Activated CD4-positive, alpha-beta T cell treated with anti-CD3 and anti-CD28 coated beads for 36 hours (primary cell): ENCODE measurements at regions not wholly inside any gene's neighbourhood (a gene's known extent, or its start where the extent isn't known, plus 50 kb on each side); places are given as distances from the start of the nearest gene placed in this dataset.

Experiments used
- ATAC-seq: fragments of 200-7000 bp; cut with Tn5 transposase; one replicate; pipeline ENCODE4 v1.10.0; 2021; ENCODE audit warnings: mild to moderate bottlenecking, moderate library complexity
- CTCF ChIA-PET: fragments of 350-600 bp; sonication (Branson Sonifier 250); formaldehyde crosslinking; loops from one replicate; lab custom pipeline; 2021; ENCODE audit warnings: antibody characterized with exemption; lab: Charles Lee
- POLR2A ChIA-PET: fragments of 350-600 bp; sonication (Branson Sonifier 250); formaldehyde crosslinking; loops from one replicate; lab custom pipeline; 2021; ENCODE audit warnings: antibody characterized with exemption, inconsistent platforms; lab: Charles Lee
- DNase-seq: peaks from one replicate; pipeline ENCODE4 v3.0.0-alpha.2; 2020
- H3K27ac Mint-ChIP-seq: one replicate; pipeline ENCODE4 v1.8.0; 2021; ENCODE audit warnings: mixed read lengths
- H3K27me3 Mint-ChIP-seq: one replicate; pipeline ENCODE4 v1.8.0; 2021; ENCODE audit warnings: mixed read lengths
- H3K36me3 Mint-ChIP-seq: one replicate; pipeline ENCODE4 v1.8.0; 2021; ENCODE audit warnings: low read depth, mixed read lengths
- H3K4me1 Mint-ChIP-seq: one replicate; pipeline ENCODE4 v1.8.0; 2021; ENCODE audit warnings: mixed read lengths
- H3K4me3 Mint-ChIP-seq: one replicate; pipeline ENCODE4 v1.8.0; 2021; ENCODE audit warnings: mild to moderate bottlenecking, moderate library complexity, mixed read lengths
- H3K9me3 Mint-ChIP-seq: one replicate; pipeline ENCODE4 v1.8.0; 2021; ENCODE audit warnings: low read depth, mixed read lengths
- intact Hi-C, 2 experiments: fragments of 100-400 bp; cut with DNase I in 1 of 2; cut with micrococcal nuclease in 1 of 2; formaldehyde crosslinking; loops; one replicate each; pipeline versions ENCODE4 v1.14.2 to v1.15.1; 2022 to 2024; cut with DNase I, micrococcal nuclease

DNA sequence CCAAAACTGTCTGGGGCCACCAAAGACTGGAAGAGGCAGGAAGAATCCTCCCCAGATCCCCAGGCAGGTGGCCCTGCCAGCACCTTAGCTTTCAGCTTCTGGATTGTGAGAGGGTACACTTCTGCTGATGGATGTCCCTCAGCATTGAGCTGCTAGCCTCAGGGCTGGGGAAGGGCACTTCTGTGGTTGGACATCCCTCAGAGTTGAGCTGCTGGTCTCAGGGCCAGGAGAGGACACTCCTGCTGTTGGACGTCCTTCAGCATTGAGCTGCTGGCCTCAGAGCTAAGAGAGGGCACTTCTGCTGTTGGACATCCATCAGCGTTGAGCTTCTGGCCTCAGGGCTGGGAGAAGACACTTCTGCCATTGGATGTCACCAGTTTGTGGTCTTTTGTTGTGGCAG lies 83.8 kb upstream of the FCN1 start:
- H3K27me3 Mint-ChIP-seq, result peaks cover 8% of the 10 kb centered on the region
- ChIA-PET POLR2A (no interaction called here), CTCF (no interaction called here)
- ATAC-seq (no peak), DNase-seq (no peak)
- intact Hi-C loops, result no loop called here
- H3K36me3 Mint-ChIP-seq, result no peaks in the 10 kb centered on the region
- H3K9me3 Mint-ChIP-seq, result peaks cover 11% of the 10 kb centered on the region
- no peak overlapping the region for H3K4me3 Mint-ChIP-seq
- H3K4me1 Mint-ChIP-seq, result no peaks in the 10 kb centered on the region
- H3K27ac Mint-ChIP-seq, result no peak overlapping the region

DNA sequence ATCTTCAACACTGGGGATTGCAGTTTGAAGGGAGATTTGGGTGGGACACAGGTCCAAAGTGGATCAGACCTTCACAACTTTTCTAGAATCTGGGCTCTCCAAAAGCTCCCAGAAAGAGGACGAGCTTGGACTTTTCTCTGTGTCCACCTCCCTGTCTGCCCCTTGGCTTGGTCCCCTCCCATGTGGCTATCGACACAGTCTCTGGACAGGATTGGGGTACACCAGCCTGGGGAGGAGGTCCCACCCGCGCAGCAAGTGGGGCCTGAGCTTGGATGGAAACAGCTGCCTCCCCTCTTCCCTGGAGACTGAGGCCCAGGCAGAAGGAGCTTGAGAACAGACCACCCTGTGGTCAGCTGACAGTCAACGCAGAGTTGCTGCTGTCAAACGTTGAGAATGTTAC lies 84.6 kb upstream of the FCN1 start:
- no peak for ATAC-seq
- POLR2A ChIA-PET, result no interaction called here
- intact Hi-C loops, result no loop called here
- Mint-ChIP-seq H3K9me3 (peaks cover 11% of the 10 kb centered on the region), H3K27me3 (peaks cover 8% of the 10 kb centered on the region), H3K4me1 (no peaks in the 10 kb centered on the region), H3K27ac (no peak overlapping the region), H3K36me3 (no peaks in the 10 kb centered on the region), H3K4me3 (no peak overlapping the region)
- CTCF ChIA-PET, result no interaction called here
- no peak for DNase-seq

GRCh38 chr9:135002802-135003201 lies 84.7 kb upstream of the OLFM1 start:
- Mint-ChIP-seq H3K9me3 (peaks cover 9% of the 10 kb centered on the region), H3K4me3 (no peak overlapping the region), H3K27ac (no peak overlapping the region), H3K36me3 (no peaks in the 10 kb centered on the region), H3K27me3 (peaks cover 7% of the 10 kb centered on the region), H3K4me1 (no peaks in the 10 kb centered on the region)
- DNase-seq (no peak), ATAC-seq (no peak)
- intact Hi-C loops, result no loop called here
- CTCF ChIA-PET, result no interaction called here
- POLR2A ChIA-PET, result no interaction called here

- CTCF ChIA-PET, result no interaction called here
- Mint-ChIP-seq H3K9me3 (peaks cover 8% of the 10 kb centered on the region), H3K4me3 (no peak overlapping the region), H3K36me3 (no peaks in the 10 kb centered on the region), H3K27me3 (peaks cover 6% of the 10 kb centered on the region), H3K4me1 (no peaks in the 10 kb centered on the region), H3K27ac (no peak overlapping the region)
- intact Hi-C loops, result no loop called here
- POLR2A ChIA-PET, result no interaction called here
- ATAC-seq (no peak), DNase-seq (no peak)
Observed at GRCh38 chr9:135004772-135005171, 82.7 kb upstream of the OLFM1 start.

DNA sequence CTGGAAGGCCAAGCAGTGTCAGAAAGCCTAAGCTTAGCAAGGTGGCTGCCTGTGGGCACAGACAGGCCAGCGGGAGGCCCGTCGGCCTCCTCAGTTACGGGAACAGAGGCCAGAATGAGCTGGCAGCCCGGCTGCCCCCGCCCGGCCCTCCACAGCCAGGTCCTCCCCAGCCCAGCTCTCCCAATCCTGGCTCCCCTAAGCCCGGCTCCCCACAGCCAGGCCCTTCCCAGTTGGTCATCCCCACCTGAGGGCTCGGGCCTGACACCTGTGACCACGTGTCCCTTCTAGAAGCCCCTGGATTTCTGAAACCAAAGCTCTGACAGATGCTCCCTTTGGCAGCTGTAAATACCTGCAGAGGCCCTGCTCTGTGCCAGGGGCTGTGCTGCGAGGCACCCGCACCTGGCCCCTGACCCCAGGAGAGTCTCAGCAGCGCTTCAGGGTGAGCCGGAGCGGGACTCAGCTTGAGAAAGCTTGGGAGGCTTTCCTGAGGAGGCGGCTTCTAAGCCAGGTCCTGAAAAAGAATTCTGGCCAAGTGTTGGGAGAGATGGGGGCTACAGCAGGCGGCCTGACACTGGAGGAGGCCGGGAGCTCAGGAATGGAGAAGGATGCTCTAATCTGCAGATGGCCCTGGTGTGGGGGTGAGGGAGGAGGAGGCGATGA lies 80.4 kb upstream of the OLFM1 start:
- ATAC-seq, result no peak
- H3K4me3 Mint-ChIP-seq, result no peak overlapping the region
- peaks cover 3% of the 10 kb centered on the region for H3K27me3 Mint-ChIP-seq
- intact Hi-C loops, result no loop called here
- CTCF ChIA-PET, result no interaction called here
- no peaks in the 10 kb centered on the region for H3K4me1 Mint-ChIP-seq
- no peak for DNase-seq
- no peaks in the 10 kb centered on the region for H3K36me3 Mint-ChIP-seq
- H3K27ac Mint-ChIP-seq, result no peak overlapping the region
- POLR2A ChIA-PET, result no interaction called here
- no peaks in the 10 kb centered on the region for H3K9me3 Mint-ChIP-seq

DNA sequence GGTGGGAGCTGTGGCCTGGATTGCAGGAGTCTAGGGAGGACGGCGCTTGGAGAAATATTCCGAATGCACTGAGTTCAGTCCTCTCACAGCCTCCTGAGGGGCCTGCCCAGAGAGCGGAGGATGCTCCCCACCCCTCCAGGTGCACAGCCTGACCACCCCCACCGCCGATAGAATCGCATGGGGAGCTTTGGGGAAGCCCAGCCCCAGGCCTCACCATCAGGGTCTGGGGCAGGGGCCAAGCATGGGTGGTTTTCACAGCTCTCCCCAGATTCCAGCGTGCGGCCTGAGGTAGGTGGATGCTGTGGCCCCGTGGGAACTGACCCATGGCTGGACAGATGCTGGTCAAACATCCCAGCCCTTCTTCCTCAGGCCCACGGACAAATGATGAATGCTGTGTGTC lies 79.9 kb upstream of the OLFM1 start:
- intact Hi-C loops, result no loop called here
- POLR2A ChIA-PET, result no interaction called here
- Mint-ChIP-seq H3K4me3 (no peak overlapping the region), H3K27me3 (peaks cover 3% of the 10 kb centered on the region), H3K27ac (no peak overlapping the region), H3K36me3 (no peaks in the 10 kb centered on the region), H3K4me1 (no peaks in the 10 kb centered on the region), H3K9me3 (no peaks in the 10 kb centered on the region)
- DNase-seq (no peak), ATAC-seq (no peak)
- CTCF ChIA-PET, result no interaction called here

- CTCF ChIA-PET, result no interaction called here
- Mint-ChIP-seq H3K27me3 (peaks cover 3% of the 10 kb centered on the region), H3K27ac (no peak overlapping the region), H3K9me3 (no peaks in the 10 kb centered on the region), H3K4me1 (no peaks in the 10 kb centered on the region), H3K4me3 (no peak overlapping the region), H3K36me3 (no peaks in the 10 kb centered on the region)
- POLR2A ChIA-PET, result no interaction called here
- intact Hi-C loops, result no loop called here
- DNase-seq (no peak), ATAC-seq (no peak)
Observed at GRCh38 chr9:135008416-135008815, 79.1 kb upstream of the OLFM1 start.

GRCh38 chr9:135009051-135009560 lies 78.4 kb upstream of the OLFM1 start:
- DNase-seq (no peak), ATAC-seq (no peak)
- no peaks in the 10 kb centered on the region for H3K9me3 Mint-ChIP-seq
- H3K4me3 Mint-ChIP-seq, result no peak overlapping the region
- peaks cover 4% of the 10 kb centered on the region for H3K27me3 Mint-ChIP-seq
- ChIA-PET CTCF (no interaction called here), POLR2A (no interaction called here)
- no peaks in the 10 kb centered on the region for H3K36me3 Mint-ChIP-seq
- no peak overlapping the region for H3K27ac Mint-ChIP-seq
- intact Hi-C loops, result no loop called here
- no peaks in the 10 kb centered on the region for H3K4me1 Mint-ChIP-seq

DNA sequence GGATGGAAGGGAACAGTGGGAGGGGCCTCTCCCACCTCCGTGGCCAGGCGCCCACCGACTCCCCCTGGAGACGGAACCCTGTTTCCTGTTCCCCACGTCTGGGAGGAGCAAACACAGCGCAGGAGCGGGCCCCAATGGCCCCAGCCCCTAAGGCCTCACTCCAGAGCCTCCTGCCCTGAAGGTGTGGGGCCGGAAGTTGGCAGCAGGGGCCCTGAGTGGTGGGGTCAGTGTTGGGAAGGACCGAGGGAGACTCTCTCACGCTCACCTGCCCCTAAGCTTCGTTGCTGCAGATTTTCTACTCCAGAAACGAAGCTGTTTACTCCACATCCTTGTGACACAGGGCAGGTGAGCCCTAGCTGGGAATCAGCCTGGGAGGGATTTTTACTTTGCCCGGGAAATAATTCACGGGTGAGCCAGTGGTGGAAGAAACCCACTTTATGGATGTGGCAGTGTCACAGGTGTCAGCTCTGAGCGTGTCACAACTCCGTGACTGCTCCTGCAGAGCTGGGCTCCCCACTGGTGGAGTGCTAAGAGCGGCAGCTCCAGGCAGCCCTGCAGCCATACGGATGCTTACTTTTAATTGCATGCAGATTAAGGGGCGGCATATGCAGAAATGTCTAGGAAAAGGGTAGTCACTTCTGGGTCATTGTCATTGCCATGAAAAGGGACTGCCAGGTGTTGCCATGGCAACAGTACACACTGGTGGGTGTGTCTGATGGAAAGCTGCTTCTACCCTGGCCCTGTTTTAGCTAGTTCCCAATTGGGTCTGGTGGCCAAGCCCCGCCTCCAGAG lies 77.5 kb upstream of the OLFM1 start:
- H3K4me1 Mint-ChIP-seq, result no peaks in the 10 kb centered on the region
- ChIA-PET POLR2A (no interaction called here), CTCF (no interaction called here)
- no peak for DNase-seq
- ATAC-seq, result no peak
- no peaks in the 10 kb centered on the region for H3K36me3 Mint-ChIP-seq
- intact Hi-C loops, result no loop called here
- H3K27ac Mint-ChIP-seq, result no peak overlapping the region
- no peak overlapping the region for H3K4me3 Mint-ChIP-seq
- H3K9me3 Mint-ChIP-seq, result no peaks in the 10 kb centered on the region
- H3K27me3 Mint-ChIP-seq, result peaks cover 2% of the 10 kb centered on the region

DNA sequence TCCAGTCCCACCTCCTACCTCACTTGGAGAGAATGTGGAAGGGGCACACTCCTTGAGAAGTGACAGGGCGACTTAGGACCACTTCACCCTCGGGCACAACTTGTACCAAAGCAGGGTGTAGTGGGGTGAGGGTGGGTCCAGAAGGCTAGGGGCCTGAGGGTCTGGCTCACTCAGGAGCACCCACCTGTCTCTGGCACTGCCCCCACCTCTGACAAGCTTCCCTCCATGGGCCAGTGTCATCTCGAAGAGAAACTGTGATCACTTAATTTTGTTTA lies 76.9 kb upstream of the OLFM1 start:
- Mint-ChIP-seq H3K36me3 (no peaks in the 10 kb centered on the region), H3K4me3 (no peak overlapping the region), H3K27me3 (peaks cover 4% of the 10 kb centered on the region), H3K27ac (no peak overlapping the region), H3K4me1 (no peaks in the 10 kb centered on the region), H3K9me3 (no peaks in the 10 kb centered on the region)
- intact Hi-C loops, result no loop called here
- DNase-seq (no peak), ATAC-seq (no peak)
- CTCF ChIA-PET, result no interaction called here
- POLR2A ChIA-PET, result no interaction called here

GRCh38 chr9:135010921-135011320 lies 76.5 kb upstream of the OLFM1 start:
- ChIA-PET POLR2A (no interaction called here), CTCF (interaction anchor here (0.5 kb wide), 1 partner anchor 286 kb away, joined by 3 read pairs; no protein-coding TSS in a partner anchor)
- ATAC-seq (no peak), DNase-seq (no peak)
- H3K4me3 Mint-ChIP-seq, result no peak overlapping the region
- H3K36me3 Mint-ChIP-seq, result no peaks in the 10 kb centered on the region
- no peaks in the 10 kb centered on the region for H3K9me3 Mint-ChIP-seq
- intact Hi-C loops, result no loop called here
- H3K27me3 Mint-ChIP-seq, result peaks cover 5% of the 10 kb centered on the region
- H3K4me1 Mint-ChIP-seq, result no peaks in the 10 kb centered on the region
- H3K27ac Mint-ChIP-seq, result no peak overlapping the region

DNA sequence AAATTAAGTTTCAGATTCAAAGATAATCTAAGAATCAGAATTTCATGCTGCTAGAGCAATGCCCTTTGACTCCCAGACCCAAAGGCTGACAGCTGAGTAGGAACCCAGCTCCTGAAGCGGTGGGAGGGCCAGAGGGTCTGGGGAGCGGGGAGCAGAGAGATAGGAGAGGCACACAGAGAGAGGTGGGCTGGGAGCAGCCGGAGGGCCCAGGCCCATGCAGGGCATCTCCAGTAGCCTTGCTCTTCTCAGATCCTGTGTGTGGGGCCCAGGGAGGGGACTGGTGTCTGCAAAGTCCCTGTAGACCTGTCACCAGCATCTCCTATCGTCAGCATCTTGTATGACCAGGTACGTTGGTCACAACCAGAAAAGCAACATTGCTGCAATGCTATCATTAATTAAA lies 75.3 kb upstream of the OLFM1 start:
- intact Hi-C loops, result no loop called here
- Mint-ChIP-seq H3K27ac (no peak overlapping the region), H3K36me3 (no peaks in the 10 kb centered on the region), H3K27me3 (peaks cover 7% of the 10 kb centered on the region), H3K9me3 (no peaks in the 10 kb centered on the region), H3K4me3 (no peak overlapping the region), H3K4me1 (no peaks in the 10 kb centered on the region)
- CTCF ChIA-PET, result interaction anchor here (0.7 kb wide), 1 partner anchor 73 kb away, joined by 3 read pairs; no protein-coding TSS in a partner anchor
- POLR2A ChIA-PET, result no interaction called here
- DNase-seq (no peak), ATAC-seq (no peak)
